Glutamatergic neuron (in vitro differentiated cells): ENCODE measurements at regions not wholly inside any gene's neighbourhood (a gene's known extent, or its start where the extent isn't known, plus 50 kb on each side); places are given as distances from the start of the nearest gene placed in this dataset.

ENCODE experiments used
- DNase-seq: peaks from one replicate; pipeline ENCODE4 v3.0.0; 2022
- H3K27ac Mint-ChIP-seq: one replicate; pipeline ENCODE4 v1.8.0; 2020; ENCODE audit warnings: mild to moderate bottlenecking, mixed read lengths, inconsistent platforms; ENCODE audit not compliant: unreplicated experiment
- H3K27me3 Mint-ChIP-seq: one replicate; pipeline ENCODE4 v1.8.0; 2020; ENCODE audit warnings: mild to moderate bottlenecking, moderate library complexity, mixed read lengths, inconsistent platforms; ENCODE audit not compliant: unreplicated experiment
- H3K36me3 Mint-ChIP-seq: one replicate; pipeline ENCODE4 v1.8.0; 2020; ENCODE audit warnings: mild to moderate bottlenecking, mixed read lengths, inconsistent platforms; ENCODE audit not compliant: unreplicated experiment
- H3K4me1 Mint-ChIP-seq: one replicate; pipeline ENCODE4 v1.8.0; 2020; ENCODE audit warnings: mild to moderate bottlenecking, low read depth, mixed read lengths, inconsistent platforms; ENCODE audit not compliant: unreplicated experiment
- H3K4me3 Mint-ChIP-seq: one replicate; pipeline ENCODE4 v1.8.0; 2020; ENCODE audit warnings: mild to moderate bottlenecking, mixed read lengths, inconsistent platforms; ENCODE audit not compliant: unreplicated experiment
- H3K9me3 Mint-ChIP-seq: one replicate; pipeline ENCODE4 v1.8.0; 2020; ENCODE audit warnings: mild to moderate bottlenecking, moderate library complexity, mixed read lengths, inconsistent platforms; ENCODE audit not compliant: unreplicated experiment
- TF ChIP-seq, protein P1 (sequence below): fragments of 200-600 bp; sonication (generic); IDR thresholded peaks from one replicate; pipeline ENCODE4 v1.5.0; 2021; ENCODE audit not compliant: partially characterized antibody, unreplicated experiment

DNA sequence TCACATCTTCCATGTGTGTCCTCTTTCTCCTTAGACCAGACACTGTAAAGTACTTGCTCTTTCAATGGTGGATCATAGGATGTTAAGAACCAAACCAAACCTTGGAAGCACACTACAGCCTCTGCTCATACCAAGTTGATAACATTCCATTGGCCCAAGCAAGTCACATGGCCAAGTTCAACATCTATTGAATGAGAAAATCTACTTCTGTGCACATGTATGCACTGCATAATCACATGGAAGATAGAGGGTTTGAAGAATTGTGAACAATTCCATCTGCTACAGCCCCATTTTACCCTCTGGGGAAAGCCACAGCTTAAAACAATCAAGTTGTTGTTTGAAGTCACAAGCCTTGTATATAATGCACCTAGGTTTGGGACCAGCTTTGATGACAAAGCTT lies 68.2 kb downstream of the MFAP3 start:
- Mint-ChIP-seq H3K27ac (no peak overlapping the region), H3K4me1 (peaks cover 21% of the 10 kb centered on the region), H3K4me3 (no peak overlapping the region), H3K27me3 (peaks cover 10% of the 10 kb centered on the region), H3K36me3 (no peaks in the 10 kb centered on the region), H3K9me3 (peaks cover 6% of the 10 kb centered on the region)
- DNase-seq, result no peak
- TF ChIP-seq, protein P1, sequence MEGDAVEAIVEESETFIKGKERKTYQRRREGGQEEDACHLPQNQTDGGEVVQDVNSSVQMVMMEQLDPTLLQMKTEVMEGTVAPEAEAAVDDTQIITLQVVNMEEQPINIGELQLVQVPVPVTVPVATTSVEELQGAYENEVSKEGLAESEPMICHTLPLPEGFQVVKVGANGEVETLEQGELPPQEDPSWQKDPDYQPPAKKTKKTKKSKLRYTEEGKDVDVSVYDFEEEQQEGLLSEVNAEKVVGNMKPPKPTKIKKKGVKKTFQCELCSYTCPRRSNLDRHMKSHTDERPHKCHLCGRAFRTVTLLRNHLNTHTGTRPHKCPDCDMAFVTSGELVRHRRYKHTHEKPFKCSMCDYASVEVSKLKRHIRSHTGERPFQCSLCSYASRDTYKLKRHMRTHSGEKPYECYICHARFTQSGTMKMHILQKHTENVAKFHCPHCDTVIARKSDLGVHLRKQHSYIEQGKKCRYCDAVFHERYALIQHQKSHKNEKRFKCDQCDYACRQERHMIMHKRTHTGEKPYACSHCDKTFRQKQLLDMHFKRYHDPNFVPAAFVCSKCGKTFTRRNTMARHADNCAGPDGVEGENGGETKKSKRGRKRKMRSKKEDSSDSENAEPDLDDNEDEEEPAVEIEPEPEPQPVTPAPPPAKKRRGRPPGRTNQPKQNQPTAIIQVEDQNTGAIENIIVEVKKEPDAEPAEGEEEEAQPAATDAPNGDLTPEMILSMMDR, result no peak

DNA sequence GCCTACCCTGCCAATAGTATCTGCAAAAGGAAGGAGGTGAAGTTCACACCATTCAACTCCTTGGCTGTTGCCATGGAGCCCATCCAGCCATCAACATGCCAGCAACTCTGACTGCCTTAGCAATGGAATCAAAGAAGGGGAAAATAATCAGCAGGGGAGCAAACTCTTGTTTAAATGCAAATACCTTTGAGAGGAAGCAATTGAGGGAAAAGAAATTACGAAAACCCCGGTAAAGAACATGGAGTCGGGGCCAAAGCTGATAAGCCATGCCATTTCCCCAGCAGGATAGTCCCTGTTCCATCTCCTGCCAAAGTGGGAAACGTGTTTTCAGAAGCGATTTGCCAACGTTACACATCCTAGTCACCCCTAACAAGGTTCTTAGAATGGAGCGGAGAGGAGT lies 69.0 kb downstream of the MFAP3 start:
- peaks cover 20% of the 10 kb centered on the region for H3K4me1 Mint-ChIP-seq
- H3K9me3 Mint-ChIP-seq, result peaks cover 6% of the 10 kb centered on the region
- DNase-seq, result no peak
- no peak overlapping the region for H3K4me3 Mint-ChIP-seq
- peaks cover 8% of the 10 kb centered on the region for H3K27me3 Mint-ChIP-seq
- TF ChIP-seq, protein P1, result no peak
- no peak overlapping the region for H3K27ac Mint-ChIP-seq
- no peaks in the 10 kb centered on the region for H3K36me3 Mint-ChIP-seq

DNA sequence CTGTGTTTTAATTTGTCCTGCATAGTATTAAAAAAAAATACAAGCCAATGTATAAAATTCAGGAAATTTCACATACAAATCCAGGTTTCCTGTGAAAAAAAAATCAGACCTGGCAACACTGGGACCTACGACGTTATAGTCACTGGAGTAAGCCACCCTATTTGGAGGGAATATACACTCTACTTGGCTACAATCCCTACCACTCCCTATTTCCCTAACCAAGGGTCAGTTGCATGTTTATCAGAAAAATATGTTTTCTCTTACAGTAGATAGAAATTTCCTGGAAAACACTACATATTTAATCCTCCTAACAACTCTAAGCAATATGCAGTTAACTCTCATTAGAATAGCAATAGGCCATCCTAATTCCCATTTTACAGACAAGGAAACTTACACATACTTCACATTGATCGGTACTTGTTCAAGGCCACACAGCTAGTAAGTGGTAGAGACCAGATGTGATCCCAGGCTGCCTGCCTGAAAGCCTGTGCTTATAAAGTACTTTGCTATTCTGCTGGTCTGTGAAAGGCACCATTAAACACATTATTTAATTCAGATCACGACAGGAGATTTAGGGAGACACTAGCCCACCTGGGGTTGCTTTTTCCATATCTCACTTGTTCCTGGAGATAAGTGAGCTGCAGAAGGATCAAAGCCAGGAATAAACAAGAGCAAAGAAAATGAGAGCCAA lies 70.8 kb downstream of the MFAP3 start:
- no peak for DNase-seq
- peaks cover 2% of the 10 kb centered on the region for H3K9me3 Mint-ChIP-seq
- TF ChIP-seq, protein P1, result no peak
- H3K4me3 Mint-ChIP-seq, result no peak overlapping the region
- H3K36me3 Mint-ChIP-seq, result no peaks in the 10 kb centered on the region
- peaks cover 15% of the 10 kb centered on the region for H3K4me1 Mint-ChIP-seq
- no peak overlapping the region for H3K27ac Mint-ChIP-seq
- H3K27me3 Mint-ChIP-seq, result peaks cover 7% of the 10 kb centered on the region

DNA sequence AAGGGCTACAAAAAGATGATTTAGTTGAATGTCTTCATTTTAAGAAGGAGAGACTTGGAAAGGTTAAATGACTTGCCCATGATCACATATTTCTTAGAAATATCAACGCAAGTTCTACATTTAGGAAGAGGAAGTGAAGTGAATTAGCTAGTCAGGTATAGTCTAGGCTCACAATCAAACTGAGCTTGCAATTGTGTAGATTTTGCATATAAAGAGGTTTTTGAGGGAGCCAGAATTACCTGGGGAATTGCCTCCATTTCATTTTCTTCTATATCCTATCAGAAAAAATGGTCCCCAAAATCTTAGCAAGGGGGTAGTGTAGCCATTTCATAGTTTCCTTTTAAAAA lies 71.3 kb downstream of the MFAP3 start:
- TF ChIP-seq, protein P1, result no peak
- no peaks in the 10 kb centered on the region for H3K9me3 Mint-ChIP-seq
- H3K27ac Mint-ChIP-seq, result no peak overlapping the region

DNA sequence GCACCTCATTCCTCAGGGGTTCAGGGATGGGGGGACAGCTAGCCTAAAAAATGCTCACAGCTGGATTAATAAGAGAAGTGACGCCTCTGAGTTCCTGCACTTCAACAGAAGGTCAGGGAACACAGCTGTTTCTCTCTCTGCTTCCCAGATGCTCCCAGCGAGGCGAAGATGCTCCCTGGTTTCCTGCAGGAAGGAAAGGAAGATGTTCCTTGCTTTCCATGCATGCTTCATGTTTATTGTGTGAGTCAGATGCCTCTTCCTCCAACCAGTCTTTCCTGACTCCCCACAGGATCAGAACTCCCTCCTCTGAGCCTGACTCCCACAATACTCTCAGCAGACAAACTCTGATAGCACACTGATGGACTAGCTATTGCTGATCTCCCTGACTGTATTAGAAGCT lies 71.9 kb downstream of the MFAP3 start:
- TF ChIP-seq, protein P1, result no peak
- H3K27ac Mint-ChIP-seq, result no peak overlapping the region
- no peak for DNase-seq

More for the DNA sequence above, 71.3 kb downstream of the MFAP3 start:
- Mint-ChIP-seq H3K27me3 (peaks cover 4% of the 10 kb centered on the region), H3K36me3 (no peaks in the 10 kb centered on the region), H3K4me3 (no peak overlapping the region), H3K4me1 (peaks cover 15% of the 10 kb centered on the region)
- no peak for DNase-seq

More for the DNA sequence above, 71.9 kb downstream of the MFAP3 start:
- Mint-ChIP-seq H3K9me3 (no peaks in the 10 kb centered on the region), H3K36me3 (no peaks in the 10 kb centered on the region), H3K4me1 (peaks cover 15% of the 10 kb centered on the region), H3K27me3 (peaks cover 3% of the 10 kb centered on the region), H3K4me3 (no peak overlapping the region)
